Keratinocyte (primary cell): ENCODE measurements at regions not wholly inside any gene's neighbourhood (a gene's known extent, or its start where the extent isn't known, plus 50 kb on each side); places are given as distances from the start of the nearest gene placed in this dataset.

Experiments used
- DNase-seq: peaks from one replicate; pipeline ENCODE4 v3.0.0-alpha.2; 2011; ENCODE audit warnings: low read depth, missing footprints, low spot score
- FAIRE-seq: peaks from 2 replicates; lab custom pipeline; 2011; peaks lifted over from hg19 to GRCh38; lab: Jason Lieb, UNC
- H2AFZ ChIP-seq: 2 replicates; pipeline ENCODE4 v1.6.0; 2012; ENCODE audit warnings: low read length, control low read depth, inconsistent platforms; ENCODE audit not compliant: control insufficient read depth
- H3K27ac ChIP-seq: 2 replicates; pipeline ENCODE4 v1.5.1; 2011; ENCODE audit warnings: low read length; ENCODE audit not compliant: control insufficient read depth, insufficient read depth
- H3K27me3 ChIP-seq: 3 replicates; pipeline ENCODE4 v1.6.0; 2011; ENCODE audit warnings: low read length; ENCODE audit not compliant: control insufficient read depth, insufficient read depth; ENCODE audit errors: extremely low read depth
- H3K36me3 ChIP-seq, 2 experiments: 2 replicates in 1 of 2; 3 replicates in 1 of 2; pipeline ENCODE4 v1.5.1; 2011; ENCODE audit warnings: low read length in 2 of 2, mild to moderate bottlenecking in 1 of 2; ENCODE audit not compliant: control insufficient read depth in 2 of 2, insufficient read depth in 2 of 2; ENCODE audit errors: extremely low read depth in 1 of 2
- H3K4me1 ChIP-seq: 3 replicates; pipeline ENCODE4 v1.5.1; 2011; ENCODE audit warnings: low read length; ENCODE audit not compliant: control insufficient read depth, insufficient read depth; ENCODE audit errors: extremely low read depth
- H3K4me2 ChIP-seq: 3 replicates; pipeline ENCODE4 v1.6.0; 2011; ENCODE audit warnings: low read depth, low read length; ENCODE audit not compliant: control insufficient read depth, insufficient read depth; ENCODE audit errors: extremely low read depth
- H3K4me3 ChIP-seq, 3 experiments: fragments of 200-600 bp in 1 of 3; sonication (generic) in 1 of 3; 2 replicates in 2 of 3; 3 replicates in 1 of 3; pipeline ENCODE4 v1.5.1; 2011 to 2016; ENCODE audit warnings: low read length in 3 of 3, mild to moderate bottlenecking in 3 of 3, control low read depth in 2 of 3, inconsistent platforms in 1 of 3, low read depth in 1 of 3, mixed read lengths in 1 of 3, mixed run types in 1 of 3, moderate library complexity in 1 of 3; ENCODE audit not compliant: control insufficient read depth in 2 of 3, insufficient read depth in 2 of 3; ENCODE audit errors: extremely low read depth in 1 of 3
- H3K79me2 ChIP-seq: 2 replicates; pipeline ENCODE4 v1.6.0; 2012; ENCODE audit warnings: low read length; ENCODE audit not compliant: control insufficient read depth, insufficient read depth
- H3K9ac ChIP-seq: 3 replicates; pipeline ENCODE4 v1.6.0; 2011; ENCODE audit warnings: low read length; ENCODE audit not compliant: control insufficient read depth, insufficient read depth; ENCODE audit errors: extremely low read depth
- H3K9me1 ChIP-seq: 3 replicates; pipeline ENCODE4 v1.6.0; 2011; ENCODE audit warnings: low read length; ENCODE audit not compliant: control insufficient read depth, insufficient read depth; ENCODE audit errors: extremely low read depth
- H3K9me3 ChIP-seq: 2 replicates; pipeline ENCODE4 v1.5.1; 2012; ENCODE audit warnings: low read depth, low read length; ENCODE audit not compliant: control insufficient read depth
- H4K20me1 ChIP-seq: 3 replicates; pipeline ENCODE4 v1.6.0; 2011; ENCODE audit warnings: low read length; ENCODE audit not compliant: control insufficient read depth, insufficient read depth; ENCODE audit errors: extremely low read depth
- EZH2 ChIP-seq: IDR thresholded peaks from one replicate; pipeline ENCODE4 v1.6.1; 2012; ENCODE audit warnings: inconsistent platforms, mild to moderate bottlenecking, low read length, moderate library complexity
- dilution Hi-C: fragments of 300-500 bp; cut with MboI; formaldehyde crosslinking; loops from one replicate; pipeline ENCODE4 v1.7.0; 2020; ENCODE audit warnings: low sequenced_read_pairs; ENCODE audit not compliant: extremely low pct_ligation_motif_present
- TF ChIP-seq, protein P1 (sequence below), 3 experiments: IDR thresholded peaks in 1 of 3; conservative IDR thresholded peaks in 1 of 3; optimal IDR thresholded peaks in 1 of 3; 2 replicates in 2 of 3; 3 replicates in 1 of 3; pipeline versions ENCODE3 to v1.5.1; 2011; ENCODE audit warnings: low read length in 3 of 3, mild to moderate bottlenecking in 3 of 3, moderate library complexity in 2 of 3, control low read depth in 1 of 3, inconsistent platforms in 1 of 3; ENCODE audit not compliant: insufficient read depth in 2 of 3; ENCODE audit errors: extremely low read depth in 1 of 3

DNA sequence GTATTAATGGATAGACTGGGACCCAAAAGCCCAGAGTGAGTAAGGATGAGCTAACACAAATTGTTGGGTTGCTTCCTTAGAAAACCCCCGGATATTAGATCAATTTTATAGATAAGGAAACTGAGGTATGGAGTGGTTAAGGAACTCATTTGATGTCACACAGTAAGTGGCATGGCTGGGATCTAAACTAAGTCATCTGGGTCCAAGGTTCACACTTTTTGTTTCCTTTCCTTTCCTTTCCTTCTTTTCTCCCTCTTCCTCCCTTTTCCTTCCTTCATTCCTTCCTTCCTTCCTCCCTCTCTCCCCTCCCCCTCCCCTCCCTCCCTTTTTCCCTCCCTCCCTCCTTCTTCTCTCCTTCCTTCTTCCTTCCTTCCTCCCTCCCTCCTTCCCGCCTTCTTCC, 469.5 kb downstream of the TYW1 start:
- no peak overlapping the region for H3K4me2 ChIP-seq
- no peaks in the 10 kb centered on the region for H3K79me2 ChIP-seq
- H3K4me3 ChIP-seq: no peak overlapping the region
- H4K20me1 ChIP-seq: no peaks in the 10 kb centered on the region
- H3K27me3 ChIP-seq: no peaks in the 10 kb centered on the region
- no peaks in the 10 kb centered on the region for H3K36me3 ChIP-seq
- no peaks in the 10 kb centered on the region for H3K4me1 ChIP-seq
- dilution Hi-C loops: no loop called here
- H3K9ac ChIP-seq: no peak overlapping the region
- no peaks in the 10 kb centered on the region for H3K9me1 ChIP-seq
- no peak for FAIRE-seq
- H2AFZ ChIP-seq: no peak overlapping the region
- no peak overlapping the region for H3K27ac ChIP-seq
- no peak for DNase-seq
- TF ChIP-seq, protein P1, sequence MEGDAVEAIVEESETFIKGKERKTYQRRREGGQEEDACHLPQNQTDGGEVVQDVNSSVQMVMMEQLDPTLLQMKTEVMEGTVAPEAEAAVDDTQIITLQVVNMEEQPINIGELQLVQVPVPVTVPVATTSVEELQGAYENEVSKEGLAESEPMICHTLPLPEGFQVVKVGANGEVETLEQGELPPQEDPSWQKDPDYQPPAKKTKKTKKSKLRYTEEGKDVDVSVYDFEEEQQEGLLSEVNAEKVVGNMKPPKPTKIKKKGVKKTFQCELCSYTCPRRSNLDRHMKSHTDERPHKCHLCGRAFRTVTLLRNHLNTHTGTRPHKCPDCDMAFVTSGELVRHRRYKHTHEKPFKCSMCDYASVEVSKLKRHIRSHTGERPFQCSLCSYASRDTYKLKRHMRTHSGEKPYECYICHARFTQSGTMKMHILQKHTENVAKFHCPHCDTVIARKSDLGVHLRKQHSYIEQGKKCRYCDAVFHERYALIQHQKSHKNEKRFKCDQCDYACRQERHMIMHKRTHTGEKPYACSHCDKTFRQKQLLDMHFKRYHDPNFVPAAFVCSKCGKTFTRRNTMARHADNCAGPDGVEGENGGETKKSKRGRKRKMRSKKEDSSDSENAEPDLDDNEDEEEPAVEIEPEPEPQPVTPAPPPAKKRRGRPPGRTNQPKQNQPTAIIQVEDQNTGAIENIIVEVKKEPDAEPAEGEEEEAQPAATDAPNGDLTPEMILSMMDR (optimal IDR thresholded peaks at IDR 0.05 in 1 of 3, IDR thresholded peaks at IDR 0.05 in 1 of 3, conservative IDR thresholded peaks at IDR 0.05 in 1 of 3; ENCODE audit: extremely low read depth in 1 of 3, insufficient read depth in 2 of 3, low read length in 3 of 3): no peak
- H3K9me3 ChIP-seq: no peaks in the 10 kb centered on the region

GRCh38 chr7:67470256-67470751, 473.7 kb downstream of the TYW1 start:
- Histone ChIP-seq H3K9ac (no peak overlapping the region), H4K20me1 (no peaks in the 10 kb centered on the region), H3K4me1 (no peaks in the 10 kb centered on the region), H3K27ac (no peak overlapping the region), H3K4me3 (no peak overlapping the region), H2AFZ (no peak overlapping the region), H3K36me3 (no peaks in the 10 kb centered on the region), H3K27me3 (no peaks in the 10 kb centered on the region), H3K9me1 (no peaks in the 10 kb centered on the region), H3K9me3 (peaks cover 4% of the 10 kb centered on the region), H3K4me2 (no peak overlapping the region), H3K79me2 (no peaks in the 10 kb centered on the region)
- DNase-seq (no peak), FAIRE-seq (no peak)
- TF ChIP-seq EZH2: no peak
- TF ChIP-seq, protein P1 (optimal IDR thresholded peaks at IDR 0.05 in 1 of 3, IDR thresholded peaks at IDR 0.05 in 1 of 3, conservative IDR thresholded peaks at IDR 0.05 in 1 of 3; ENCODE audit: extremely low read depth in 1 of 3, insufficient read depth in 2 of 3, low read length in 3 of 3): no peak
- dilution Hi-C loops: no loop called here
